GM12892 (cell line): ENCODE measurements at regions not wholly inside any gene's neighbourhood (a gene's known extent, or its start where the extent isn't known, plus 50 kb on each side); places are given as distances from the start of the nearest gene placed in this dataset.

Source experiments
- POLR2A ChIP-seq: IDR thresholded peaks from 2 replicates; pipeline ENCODE4 v1.6.1; 2011; ENCODE audit warnings: low read depth, low read length, control low read depth
- POLR2AphosphoS5 ChIP-seq: IDR thresholded peaks from 2 replicates; pipeline ENCODE4 v1.6.1; 2011; ENCODE audit warnings: low read depth, low read length, control low read depth
- TAF1 ChIP-seq: IDR thresholded peaks from 2 replicates; pipeline ENCODE4 v1.6.1; 2011; ENCODE audit warnings: low read depth, mild to moderate bottlenecking, control low read depth, low read length, borderline replicate concordance

DNA sequence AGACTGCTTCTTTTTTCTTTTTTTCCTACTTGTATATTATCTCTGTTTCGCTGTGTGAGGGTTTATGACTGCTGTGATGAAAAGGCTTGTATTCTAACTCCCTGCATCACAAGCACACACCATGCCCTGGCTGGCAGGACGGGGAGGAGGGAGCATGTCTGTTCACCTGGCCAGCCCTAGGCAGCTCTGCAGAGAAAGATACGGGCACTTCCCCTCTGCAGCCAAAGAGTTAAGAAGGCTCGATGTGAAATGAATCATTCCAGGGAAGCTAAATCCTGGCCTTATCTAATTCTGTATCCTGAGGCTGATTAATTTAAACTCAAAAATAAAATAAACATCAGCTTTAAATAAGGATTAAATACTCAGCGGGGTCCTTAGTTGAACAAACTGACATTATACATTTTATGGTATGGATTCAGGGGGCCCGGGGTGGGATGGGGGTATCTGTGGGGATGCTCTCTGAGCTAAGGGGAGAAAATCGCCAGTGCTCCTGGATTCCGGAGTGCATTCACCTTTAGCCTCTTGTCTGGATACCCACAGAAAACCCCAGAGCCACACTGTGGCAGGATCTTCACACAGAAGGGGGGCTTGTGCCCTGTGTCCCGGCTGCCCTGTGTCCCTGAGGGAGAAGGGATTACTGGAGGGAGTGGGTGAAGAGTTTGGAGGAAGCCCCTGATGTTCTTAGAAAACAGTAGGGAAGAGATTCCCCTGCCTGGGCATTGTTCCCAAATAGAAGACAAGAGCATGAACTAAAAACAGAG lies 321.5 kb downstream of the NPHP4 start:
- no peak for TF ChIP-seq POLR2A
- no peak for TF ChIP-seq TAF1
- no peak for TF ChIP-seq POLR2AphosphoS5
